Epithelial cell of esophagus (primary cell): ENCODE measurements at regions not wholly inside any gene's neighbourhood (a gene's known extent, or its start where the extent isn't known, plus 50 kb on each side); places are given as distances from the start of the nearest gene placed in this dataset.

Source experiments
- DNase-seq: peaks from one replicate; pipeline ENCODE4 v3.0.0; 2010; ENCODE audit warnings: low read depth
- H3K4me3 ChIP-seq: 2 replicates; pipeline ENCODE4 v1.5.1; 2011; ENCODE audit warnings: mild to moderate bottlenecking, low read length, control low read depth
- CTCF ChIP-seq: IDR thresholded peaks from 2 replicates; pipeline ENCODE4 v1.5.1; 2011; ENCODE audit warnings: low read depth, mild to moderate bottlenecking, low read length, control low read depth, inconsistent platforms; ENCODE audit not compliant: insufficient read depth; ENCODE audit errors: missing control alignments

DNA sequence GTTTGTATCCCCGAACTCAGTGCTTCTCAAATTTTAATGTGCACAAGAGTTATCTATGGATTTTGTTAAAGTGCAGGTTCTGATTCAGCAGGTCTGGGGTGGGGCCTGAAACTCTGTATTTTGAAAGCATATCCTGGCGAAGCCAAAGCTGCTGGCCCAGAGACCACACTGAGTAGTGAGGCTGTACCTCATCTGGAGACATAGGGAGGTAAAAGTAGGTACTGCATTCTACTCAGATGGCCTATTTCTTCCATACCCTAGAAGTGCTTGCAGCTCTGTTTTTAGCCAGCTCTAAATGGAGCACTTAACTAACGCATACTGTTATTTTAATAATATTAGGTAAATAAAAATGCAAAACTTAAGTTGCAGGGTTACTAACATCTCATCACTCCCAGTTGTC is 206.2 kb upstream of the PRNP start:
- TF ChIP-seq CTCF, result no peak
- no peak for DNase-seq
- no peak overlapping the region for H3K4me3 ChIP-seq

GRCh38 chr20:4476903-4477500 is 209.3 kb upstream of the PRNP start:
- H3K4me3 ChIP-seq, result no peak overlapping the region
- TF ChIP-seq CTCF, result no peak
- no peak for DNase-seq

- DNase-seq, result peak; percentile 45
Observed at GRCh38 chr20:4472906-4473305, 213.3 kb upstream of the PRNP start.

GRCh38 chr20:4471221-4471620 is 215.0 kb upstream of the PRNP start:
- no peak overlapping the region for H3K4me3 ChIP-seq
- no peak for DNase-seq
- TF ChIP-seq CTCF, result no peak

More at GRCh38 chr20:4472906-4473305, 213.3 kb upstream of the PRNP start:
- no peak overlapping the region for H3K4me3 ChIP-seq
- no peak for TF ChIP-seq CTCF

- TF ChIP-seq CTCF, result no peak
- H3K4me3 ChIP-seq, result no peak overlapping the region
- no peak for DNase-seq
Observed at GRCh38 chr20:4470375-4470774, 215.9 kb upstream of the PRNP start.

DNA sequence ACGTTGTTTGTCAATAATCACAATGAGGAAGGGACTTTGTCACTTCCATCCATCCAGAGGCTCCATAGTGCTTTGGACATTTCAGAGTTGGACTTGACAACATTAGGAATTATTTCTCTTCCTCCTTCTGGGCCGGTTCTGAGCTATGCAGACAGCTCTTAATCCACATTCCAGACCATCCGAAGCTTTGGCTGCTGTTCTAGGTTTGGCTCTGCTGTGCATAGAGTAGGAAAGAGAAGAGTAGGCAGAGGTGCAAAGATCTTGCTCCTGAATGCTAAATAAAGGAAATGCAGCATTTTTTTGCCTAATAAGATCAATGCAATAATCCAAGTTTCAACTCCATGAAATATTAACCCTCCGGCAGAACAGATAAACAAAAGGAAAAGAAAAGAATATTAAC is 216.3 kb upstream of the PRNP start:
- no peak for TF ChIP-seq CTCF

DNA sequence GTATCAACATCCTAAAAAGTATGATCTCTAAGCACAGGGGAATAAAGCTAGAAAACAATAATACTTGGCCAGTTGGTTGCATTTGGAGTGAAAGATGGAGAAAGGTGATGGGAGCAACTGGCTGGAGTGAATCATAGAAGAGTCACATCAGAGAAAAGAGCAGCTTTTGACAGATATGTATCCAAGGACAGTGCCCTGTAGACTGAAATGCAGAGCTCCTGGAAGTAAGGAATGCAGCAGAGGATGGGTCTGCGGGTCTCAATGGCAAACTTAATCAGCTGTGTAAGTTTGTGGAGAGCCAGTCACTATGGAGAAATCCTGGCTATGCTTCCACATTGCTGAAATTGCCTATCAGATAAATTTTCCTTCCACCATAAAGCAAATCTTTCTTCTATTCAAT is 218.1 kb upstream of the PRNP start:
- DNase-seq, result no peak
- no peak for TF ChIP-seq CTCF

More for the DNA sequence above, 216.3 kb upstream of the PRNP start:
- no peak for DNase-seq
- no peak overlapping the region for H3K4me3 ChIP-seq

More for the DNA sequence above, 218.1 kb upstream of the PRNP start:
- no peak overlapping the region for H3K4me3 ChIP-seq
